Stimulated activated effector memory CD8-positive, alpha-beta T cell treated with anti-CD3 and anti-CD28 coated beads, Interleukin-12 subunit alpha, Interleukin-12 subunit beta, amount 100 ng/mL, for 72 hours (primary cell): ENCODE measurements at regions not wholly inside any gene's neighbourhood (a gene's known extent, or its start where the extent isn't known, plus 50 kb on each side); places are given as distances from the start of the nearest gene placed in this dataset.

ENCODE experiments used
- ATAC-seq: fragments of 150-1000 bp; cut with Tn5 transposase; 2 replicates; pipeline ENCODE4 v1.10.0; 2021
- DNase-seq, 2 donors: peaks; one replicate each; pipeline ENCODE4 v3.0.0; 2021 to 2022; ENCODE audit warnings: low spot score in 2 of 2
- H3K27ac Mint-ChIP-seq: one replicate; pipeline ENCODE4 v1.8.0; 2022; ENCODE audit warnings: mild to moderate bottlenecking, mixed read lengths
- H3K36me3 Mint-ChIP-seq: one replicate; pipeline ENCODE4 v1.8.0; 2022; ENCODE audit warnings: mild to moderate bottlenecking, mixed read lengths
- H3K4me1 Mint-ChIP-seq: one replicate; pipeline ENCODE4 v1.8.0; 2022; ENCODE audit warnings: mixed read lengths
- H3K4me3 Mint-ChIP-seq: one replicate; pipeline ENCODE4 v1.8.0; 2022; ENCODE audit warnings: mild to moderate bottlenecking, mixed read lengths
- H3K9me3 Mint-ChIP-seq: one replicate; pipeline ENCODE4 v1.8.0; 2022; ENCODE audit warnings: mixed read lengths

DNA sequence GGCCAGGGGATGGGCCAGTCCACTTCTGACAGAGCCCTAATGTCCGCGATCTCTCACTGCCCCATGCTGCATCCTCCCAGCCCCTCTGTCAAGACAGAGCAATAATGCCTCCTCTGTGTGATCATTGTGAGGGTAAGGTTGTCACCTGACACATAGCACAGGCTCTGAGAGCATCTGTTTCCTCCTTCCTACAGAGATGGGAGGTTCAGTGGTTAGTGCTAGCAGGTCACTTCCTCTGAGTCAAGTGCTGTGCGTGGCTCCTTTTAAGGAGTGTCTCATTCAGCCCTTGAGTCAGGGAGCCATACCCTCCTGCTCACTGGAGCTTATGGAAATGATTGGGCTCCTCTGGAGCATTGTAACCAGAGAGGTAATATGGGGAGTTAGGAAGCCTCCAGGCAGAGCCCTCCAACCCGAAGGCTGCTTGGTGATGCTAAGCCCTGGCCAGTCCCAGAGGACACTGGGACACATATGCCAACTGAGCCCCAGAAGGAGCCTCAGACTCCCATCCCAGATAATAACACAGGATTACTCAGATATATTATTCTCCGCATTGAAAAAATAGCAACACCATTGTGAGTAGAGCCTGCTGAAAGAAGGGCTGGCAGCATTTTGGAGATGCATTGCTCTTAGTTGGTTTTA lies 189.0 kb downstream of the GALNT1 start:
- H3K36me3 Mint-ChIP-seq, result no peaks in the 10 kb centered on the region
- ATAC-seq, result peak; percentile 75
- H3K27ac Mint-ChIP-seq, result no peak overlapping the region
- H3K9me3 Mint-ChIP-seq, result no peaks in the 10 kb centered on the region
- no peak for DNase-seq
- no peak overlapping the region for H3K4me3 Mint-ChIP-seq
- H3K4me1 Mint-ChIP-seq, result no peaks in the 10 kb centered on the region

DNA sequence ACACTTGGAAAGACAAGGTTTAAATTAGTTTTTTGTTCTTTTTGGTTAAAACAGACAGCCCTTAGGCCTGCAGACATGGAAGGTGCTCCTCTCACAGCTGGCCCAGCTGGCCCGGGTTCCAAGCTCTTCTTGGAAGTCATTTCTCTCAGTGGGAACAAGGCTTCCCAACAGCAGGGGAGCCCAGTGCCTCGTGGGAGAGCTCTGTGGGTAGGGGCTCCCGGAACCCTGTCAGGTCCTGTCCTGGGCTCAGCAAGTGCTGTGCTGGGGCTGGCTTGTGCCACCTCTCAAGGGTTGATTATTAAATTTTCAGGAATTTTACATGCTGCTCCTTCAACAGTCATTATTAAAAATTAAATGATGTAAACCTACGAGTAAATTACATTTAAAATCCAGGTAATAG lies 189.6 kb downstream of the GALNT1 start:
- no peak for ATAC-seq
- H3K27ac Mint-ChIP-seq, result no peak overlapping the region
- H3K4me3 Mint-ChIP-seq, result no peak overlapping the region
- no peaks in the 10 kb centered on the region for H3K36me3 Mint-ChIP-seq
- DNase-seq, result no peak
- no peaks in the 10 kb centered on the region for H3K9me3 Mint-ChIP-seq
- no peaks in the 10 kb centered on the region for H3K4me1 Mint-ChIP-seq

DNA sequence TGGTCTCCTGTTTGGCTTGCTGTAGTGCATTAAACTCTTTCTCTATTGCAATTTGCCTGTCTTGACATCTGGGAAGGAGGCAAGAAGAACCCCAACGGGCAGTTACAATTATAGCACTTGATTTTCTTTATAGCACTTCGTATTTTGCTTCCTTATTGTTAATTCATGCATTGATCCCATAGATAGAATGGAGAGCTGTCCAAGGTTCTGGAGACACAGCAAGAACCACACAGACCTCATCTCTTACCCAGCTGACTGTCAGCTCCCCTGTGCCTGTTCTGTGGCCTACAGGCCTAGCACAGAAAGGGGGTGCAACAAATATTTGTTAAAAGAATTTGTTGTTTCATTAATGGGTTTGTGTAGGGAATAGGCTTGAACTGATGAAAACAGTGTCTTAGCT lies 194.3 kb downstream of the GALNT1 start:
- DNase-seq (no peak), ATAC-seq (no peak)
- H3K4me1 Mint-ChIP-seq, result no peaks in the 10 kb centered on the region
- H3K27ac Mint-ChIP-seq, result no peak overlapping the region
- H3K36me3 Mint-ChIP-seq, result no peaks in the 10 kb centered on the region
- no peaks in the 10 kb centered on the region for H3K9me3 Mint-ChIP-seq
- no peak overlapping the region for H3K4me3 Mint-ChIP-seq

DNA sequence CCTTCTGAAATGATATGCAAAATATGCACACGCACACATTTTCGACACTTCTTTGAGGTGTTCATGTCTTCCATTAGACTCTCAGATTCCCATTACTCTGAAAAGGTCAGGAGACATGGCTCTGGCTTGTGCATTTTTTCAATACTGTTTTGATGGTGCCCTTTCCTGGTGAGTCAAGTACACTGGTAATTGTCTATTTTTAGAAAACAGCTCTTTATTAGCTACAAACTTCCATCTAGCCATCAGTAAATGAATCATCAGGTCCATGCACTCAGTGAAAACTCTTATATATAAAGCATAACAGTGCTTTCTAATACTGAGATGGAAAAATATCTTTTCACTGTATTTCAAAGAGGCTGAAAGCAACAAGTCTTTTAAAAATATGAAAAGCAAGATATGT lies 194.9 kb downstream of the GALNT1 start:
- H3K36me3 Mint-ChIP-seq, result no peaks in the 10 kb centered on the region
- H3K4me3 Mint-ChIP-seq, result no peak overlapping the region
- ATAC-seq, result no peak
- H3K9me3 Mint-ChIP-seq, result no peaks in the 10 kb centered on the region
- H3K27ac Mint-ChIP-seq, result no peak overlapping the region
- DNase-seq, result no peak
- H3K4me1 Mint-ChIP-seq, result no peaks in the 10 kb centered on the region

DNA sequence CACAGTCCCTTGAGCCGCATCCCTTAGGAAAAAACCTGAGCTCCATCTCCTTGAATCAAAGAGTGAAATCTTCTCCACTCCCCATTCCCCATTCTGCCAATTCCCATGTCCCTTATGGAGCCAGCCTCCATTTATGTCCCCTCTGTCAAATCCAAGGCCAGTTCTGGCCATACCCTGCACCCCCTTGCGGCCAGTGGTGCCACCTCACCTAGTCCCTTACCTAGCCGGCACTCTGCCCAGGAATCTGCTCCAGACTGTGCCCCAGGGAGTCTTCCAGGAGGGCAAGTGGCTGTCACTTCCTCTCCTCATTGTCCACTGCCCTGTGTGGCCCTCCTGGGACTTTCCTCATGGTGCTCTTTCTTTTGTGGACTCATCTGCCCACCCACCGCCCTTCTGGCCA lies 195.4 kb upstream of the RMP24 start:
- H3K9me3 Mint-ChIP-seq, result no peaks in the 10 kb centered on the region
- H3K4me3 Mint-ChIP-seq, result no peak overlapping the region
- no peak overlapping the region for H3K27ac Mint-ChIP-seq

DNA sequence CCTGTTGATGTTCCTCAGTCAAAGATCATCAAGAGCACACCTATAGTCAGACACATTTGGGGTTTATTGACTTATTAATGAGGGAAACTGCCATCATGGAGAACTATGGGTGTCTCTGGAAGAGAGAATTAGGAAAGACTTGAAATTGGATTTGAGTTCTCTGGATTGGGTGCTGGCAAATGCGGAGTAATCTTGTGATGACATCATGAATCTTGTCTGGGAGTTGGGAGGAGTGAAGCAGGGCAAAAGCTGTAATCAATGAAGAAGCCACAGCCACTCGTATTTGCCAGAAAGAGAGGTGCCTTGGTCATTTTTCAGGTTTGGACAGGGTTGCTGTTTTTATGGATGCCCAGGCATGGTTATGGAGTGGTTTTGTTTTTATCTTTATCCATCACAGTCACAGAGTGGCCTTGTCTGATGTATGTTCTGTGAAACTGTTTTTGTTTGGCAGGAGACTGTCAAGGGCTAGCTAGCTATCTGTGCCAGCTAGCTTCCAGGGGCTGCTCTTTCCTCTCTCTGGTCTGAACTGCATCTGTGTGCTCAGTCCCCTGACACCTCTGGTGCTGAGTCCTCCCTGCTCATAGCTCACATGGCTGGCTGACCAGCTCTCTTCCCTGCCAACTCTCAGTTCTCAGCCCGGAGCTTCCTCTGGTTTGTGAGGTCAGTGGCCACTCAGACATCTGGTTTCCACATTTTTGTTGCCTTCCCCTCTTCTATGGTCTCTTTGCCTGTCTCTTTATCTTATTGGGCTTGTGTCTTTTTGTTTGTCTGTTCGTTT lies 193.4 kb upstream of the RMP24 start:
- no peaks in the 10 kb centered on the region for H3K4me1 Mint-ChIP-seq
- no peak for DNase-seq
- no peaks in the 10 kb centered on the region for H3K9me3 Mint-ChIP-seq
- H3K36me3 Mint-ChIP-seq, result no peaks in the 10 kb centered on the region
- H3K4me3 Mint-ChIP-seq, result no peak overlapping the region
- no peak overlapping the region for H3K27ac Mint-ChIP-seq
- ATAC-seq, result no peak

More for the DNA sequence above, 195.4 kb upstream of the RMP24 start:
- Mint-ChIP-seq H3K36me3 (no peaks in the 10 kb centered on the region), H3K4me1 (no peaks in the 10 kb centered on the region)
- ATAC-seq (no peak), DNase-seq (no peak)

DNA sequence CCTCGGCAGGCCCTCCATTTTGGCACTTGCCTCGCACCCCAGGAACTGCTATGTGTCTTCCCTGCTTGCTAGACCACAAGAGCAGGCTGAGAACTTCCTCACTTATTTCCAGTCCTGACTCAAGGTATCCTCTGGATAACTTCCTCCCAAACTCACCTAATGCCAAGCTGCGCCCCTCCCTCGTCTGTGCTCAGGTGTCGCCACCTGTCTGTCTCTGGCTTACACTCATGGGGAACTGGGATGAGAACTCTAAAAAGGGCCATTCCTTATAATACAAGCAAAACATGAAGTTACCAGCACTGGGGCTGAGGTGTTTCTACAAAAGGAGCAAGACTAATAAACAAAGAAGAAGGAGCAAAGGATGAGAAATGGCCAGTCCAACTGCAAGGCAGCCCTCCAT lies 191.5 kb upstream of the RMP24 start:
- Mint-ChIP-seq H3K27ac (no peak overlapping the region), H3K4me1 (no peaks in the 10 kb centered on the region), H3K36me3 (no peaks in the 10 kb centered on the region), H3K4me3 (no peak overlapping the region), H3K9me3 (no peaks in the 10 kb centered on the region)
- ATAC-seq, result no peak
- DNase-seq, result no peak

DNA sequence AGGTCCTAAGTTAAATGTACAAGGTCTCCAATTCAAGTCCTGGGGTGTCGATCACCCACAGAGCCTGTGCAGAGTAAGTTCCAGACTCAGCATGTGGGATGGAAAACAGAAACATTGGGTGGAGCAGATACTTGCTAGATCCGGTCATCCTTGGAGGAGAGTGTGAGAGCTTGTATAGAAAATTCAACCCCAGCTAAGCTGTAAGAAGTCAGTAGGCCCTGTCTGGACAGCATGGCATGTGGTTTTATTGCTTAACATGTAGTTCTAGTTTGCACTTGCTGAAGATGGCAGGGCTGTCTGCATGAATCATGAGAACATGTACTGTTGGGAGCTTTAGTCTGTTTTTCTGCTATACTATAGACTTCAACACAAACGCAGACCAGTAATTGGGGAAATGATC lies 189.6 kb upstream of the RMP24 start:
- H3K4me3 Mint-ChIP-seq, result no peak overlapping the region
- H3K36me3 Mint-ChIP-seq, result no peaks in the 10 kb centered on the region
- ATAC-seq (peak; percentile 32), DNase-seq (no peak)
- H3K27ac Mint-ChIP-seq, result no peak overlapping the region
- no peaks in the 10 kb centered on the region for H3K9me3 Mint-ChIP-seq
- H3K4me1 Mint-ChIP-seq, result no peaks in the 10 kb centered on the region

DNA sequence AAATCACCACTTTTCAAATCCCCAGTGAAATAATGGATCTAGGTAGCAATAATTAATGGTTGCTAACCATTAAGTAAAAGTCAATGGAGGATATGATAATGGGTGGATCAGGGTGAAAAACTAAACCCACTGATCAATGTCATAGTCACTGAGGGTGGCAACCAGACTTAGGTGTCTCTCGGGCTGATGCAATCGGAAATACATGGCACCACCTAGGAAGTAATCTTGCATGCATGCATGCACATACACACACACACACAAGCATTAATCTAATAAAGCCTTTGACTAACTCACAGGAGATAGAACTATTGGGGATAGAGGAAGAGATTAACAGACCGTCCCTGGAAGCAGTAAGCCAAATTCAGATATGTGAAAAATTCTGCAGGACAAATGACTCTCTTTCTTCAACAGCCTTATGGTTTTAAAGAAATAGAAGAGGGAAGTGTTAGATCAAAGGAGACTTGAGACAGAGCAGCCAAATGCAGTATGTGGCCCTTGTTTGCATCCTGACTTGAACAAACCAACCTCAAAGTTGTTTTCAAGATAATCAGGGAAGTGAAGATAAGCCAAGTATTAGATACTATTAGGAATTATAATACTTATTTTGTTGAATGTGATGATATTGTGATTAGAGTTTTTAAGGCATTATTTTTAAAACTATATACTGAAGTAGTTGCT lies 186.0 kb upstream of the RMP24 start:
- DNase-seq (no peak), ATAC-seq (no peak)
- Mint-ChIP-seq H3K4me3 (no peak overlapping the region), H3K4me1 (no peaks in the 10 kb centered on the region), H3K9me3 (no peaks in the 10 kb centered on the region), H3K27ac (no peak overlapping the region), H3K36me3 (no peaks in the 10 kb centered on the region)

DNA sequence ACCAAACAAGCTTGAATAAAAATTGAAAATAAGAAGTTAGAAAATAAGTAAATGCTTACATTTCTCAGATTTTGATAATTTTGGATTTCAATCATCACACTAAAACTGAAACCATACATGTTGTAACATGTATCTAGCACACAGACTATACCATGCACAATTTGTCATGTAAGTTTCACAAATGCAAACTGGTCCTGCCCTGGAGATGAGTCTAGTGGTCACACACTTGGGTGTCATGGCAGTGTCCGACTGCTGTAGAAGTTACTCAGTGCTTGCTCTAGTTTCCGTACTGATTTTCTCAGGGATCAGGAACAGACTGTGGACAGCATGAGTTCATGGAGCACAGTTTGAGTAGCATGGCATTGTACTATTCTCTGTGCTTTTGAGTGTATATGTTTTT lies 182.9 kb upstream of the RMP24 start:
- DNase-seq, result no peak
- no peak overlapping the region for H3K27ac Mint-ChIP-seq
- no peaks in the 10 kb centered on the region for H3K36me3 Mint-ChIP-seq
- ATAC-seq, result no peak
- H3K9me3 Mint-ChIP-seq, result no peaks in the 10 kb centered on the region
- no peaks in the 10 kb centered on the region for H3K4me1 Mint-ChIP-seq
- H3K4me3 Mint-ChIP-seq, result no peak overlapping the region

DNA sequence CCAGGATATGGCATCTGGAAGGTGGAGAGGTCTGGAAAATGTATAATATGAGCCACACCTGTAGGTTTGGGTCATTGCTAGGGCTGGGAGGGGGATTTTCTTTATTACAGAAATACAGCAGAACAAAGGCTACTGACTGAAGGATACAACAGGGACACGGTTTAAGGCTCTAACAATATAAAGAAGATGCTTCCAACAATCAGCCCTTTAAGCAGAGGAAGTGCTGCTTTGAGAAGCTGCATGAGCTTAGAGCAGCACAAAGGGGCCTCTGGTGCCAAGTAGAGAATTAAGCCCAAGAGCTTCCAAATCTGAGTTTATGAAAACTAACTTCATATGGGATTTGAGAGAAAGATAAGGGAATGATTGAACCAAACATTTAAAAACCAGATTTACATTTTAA lies 174.5 kb upstream of the RMP24 start:
- H3K36me3 Mint-ChIP-seq, result no peaks in the 10 kb centered on the region
- no peak overlapping the region for H3K27ac Mint-ChIP-seq
- no peak overlapping the region for H3K4me3 Mint-ChIP-seq
- no peak for ATAC-seq
- no peak for DNase-seq
- H3K9me3 Mint-ChIP-seq, result no peaks in the 10 kb centered on the region
- H3K4me1 Mint-ChIP-seq, result no peaks in the 10 kb centered on the region

DNA sequence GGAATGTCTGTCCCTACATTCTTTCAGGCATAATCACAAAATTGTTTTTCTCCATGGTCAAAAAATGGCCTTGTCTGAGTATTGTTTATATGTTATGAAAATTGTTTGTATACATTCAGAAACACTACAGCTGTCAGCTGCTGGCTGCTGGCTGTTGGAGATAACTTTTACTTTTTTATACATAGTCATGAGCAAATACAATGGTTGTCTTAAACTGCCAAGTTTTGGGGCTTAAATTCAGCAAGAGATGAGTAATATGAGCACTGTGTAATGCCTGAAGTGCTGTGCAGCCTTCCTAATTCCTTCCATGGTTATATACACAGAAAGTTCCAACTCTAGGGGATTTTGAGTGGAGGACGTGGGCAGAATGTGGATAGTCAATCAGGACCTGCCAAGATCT lies 168.9 kb upstream of the RMP24 start:
- Mint-ChIP-seq H3K4me3 (no peak overlapping the region), H3K4me1 (no peaks in the 10 kb centered on the region), H3K36me3 (no peaks in the 10 kb centered on the region), H3K27ac (no peak overlapping the region), H3K9me3 (peaks cover 2% of the 10 kb centered on the region)
- DNase-seq (no peak), ATAC-seq (no peak)

DNA sequence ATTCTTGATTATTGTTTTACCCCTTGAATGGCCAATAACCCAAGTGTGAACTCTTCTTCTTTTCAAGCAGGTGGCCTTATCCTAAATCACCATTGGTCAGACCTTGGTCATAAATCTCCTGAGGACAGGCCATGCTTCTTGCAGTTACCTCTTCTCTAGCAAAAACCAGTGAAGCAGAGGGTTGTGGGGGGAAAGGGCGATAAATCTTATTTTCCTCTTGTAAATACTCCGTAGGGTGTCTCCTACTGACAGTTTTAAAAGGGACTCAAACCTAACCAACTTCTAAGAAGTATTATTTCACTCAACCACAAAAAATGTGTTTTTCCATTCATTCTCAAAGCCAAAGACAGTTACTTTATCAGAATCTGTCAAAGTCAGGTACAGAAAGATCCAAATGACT lies 168.1 kb upstream of the RMP24 start:
- ATAC-seq (no peak), DNase-seq (no peak)
- no peaks in the 10 kb centered on the region for H3K4me1 Mint-ChIP-seq
- no peaks in the 10 kb centered on the region for H3K36me3 Mint-ChIP-seq
- no peak overlapping the region for H3K27ac Mint-ChIP-seq
- peaks cover 2% of the 10 kb centered on the region for H3K9me3 Mint-ChIP-seq
- H3K4me3 Mint-ChIP-seq, result no peak overlapping the region

DNA sequence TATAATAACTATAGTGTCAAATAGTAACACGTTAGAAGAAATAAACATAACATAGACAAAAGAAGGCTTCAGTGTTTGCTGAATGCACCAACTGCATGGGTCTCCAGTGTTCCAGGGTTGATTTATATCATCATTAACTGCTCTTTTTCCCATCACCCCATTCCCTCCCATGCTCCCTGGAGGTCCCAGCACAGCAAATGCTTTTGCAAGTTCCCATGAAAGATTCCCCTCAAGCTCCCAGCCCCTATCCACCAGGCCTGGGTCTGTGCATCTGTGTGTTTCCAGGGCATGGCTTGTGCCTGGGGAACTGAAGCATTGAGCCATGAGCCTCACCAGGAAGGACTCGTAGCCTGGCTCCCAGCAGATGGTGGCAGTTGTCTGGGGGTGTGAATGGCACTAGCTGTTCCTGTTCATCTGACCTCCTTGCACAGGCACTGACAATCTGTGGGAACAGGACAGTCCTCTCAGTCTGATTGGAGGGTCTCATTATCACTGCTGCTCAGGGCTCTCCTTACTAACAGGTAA lies 164.6 kb upstream of the RMP24 start:
- no peaks in the 10 kb centered on the region for H3K4me1 Mint-ChIP-seq
- no peak for ATAC-seq
- H3K9me3 Mint-ChIP-seq, result peaks cover 2% of the 10 kb centered on the region

DNA sequence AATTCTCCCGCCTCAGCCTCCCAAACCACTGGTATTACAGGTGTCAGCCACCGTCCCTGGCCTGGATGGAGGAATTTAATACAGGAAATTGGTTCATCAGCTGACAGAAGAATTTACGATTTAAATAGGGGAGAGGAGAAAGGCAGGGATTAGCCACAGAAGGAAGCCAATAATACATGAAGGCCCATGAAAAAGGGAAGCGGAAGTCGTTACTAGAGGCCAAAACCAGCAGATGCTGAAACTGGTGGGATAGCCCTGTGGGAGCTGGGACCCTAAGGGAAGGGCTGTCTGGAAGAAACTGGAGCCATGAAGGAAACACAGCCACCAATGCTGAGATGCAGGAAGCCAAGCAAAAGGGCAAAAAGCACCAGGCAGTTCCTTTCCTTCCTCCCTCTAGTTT lies 163.7 kb upstream of the RMP24 start:
- no peak for DNase-seq
- ATAC-seq, result no peak
- no peaks in the 10 kb centered on the region for H3K4me1 Mint-ChIP-seq
- no peak overlapping the region for H3K4me3 Mint-ChIP-seq
- no peak overlapping the region for H3K27ac Mint-ChIP-seq
- peaks cover 2% of the 10 kb centered on the region for H3K9me3 Mint-ChIP-seq
- H3K36me3 Mint-ChIP-seq, result no peaks in the 10 kb centered on the region

More for the DNA sequence above, 164.6 kb upstream of the RMP24 start:
- H3K27ac Mint-ChIP-seq, result no peak overlapping the region
- H3K36me3 Mint-ChIP-seq, result no peaks in the 10 kb centered on the region
- no peak for DNase-seq
- H3K4me3 Mint-ChIP-seq, result no peak overlapping the region

DNA sequence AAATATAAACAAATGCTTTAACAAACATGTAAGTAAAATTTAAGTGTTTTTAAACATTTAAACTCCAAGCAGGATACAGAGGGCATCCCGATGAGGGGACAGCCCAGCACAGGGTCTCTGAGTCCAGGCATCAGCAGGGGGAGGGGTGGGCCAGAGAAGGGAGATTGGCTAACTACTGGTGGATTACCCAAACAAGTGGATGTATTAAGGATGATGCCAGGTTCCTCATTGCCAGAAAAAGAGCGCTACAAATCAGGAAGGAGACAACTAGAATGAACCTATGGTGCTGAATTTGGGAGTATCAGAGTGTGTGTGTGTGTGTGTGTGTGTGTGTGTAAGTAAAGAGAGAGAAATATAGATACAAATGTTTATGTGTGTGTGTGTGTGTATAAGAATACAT lies 162.0 kb upstream of the RMP24 start:
- no peaks in the 10 kb centered on the region for H3K4me1 Mint-ChIP-seq
- no peak overlapping the region for H3K4me3 Mint-ChIP-seq
- H3K27ac Mint-ChIP-seq, result no peak overlapping the region
- no peak for DNase-seq
- peaks cover 2% of the 10 kb centered on the region for H3K9me3 Mint-ChIP-seq
- ATAC-seq, result no peak
- no peaks in the 10 kb centered on the region for H3K36me3 Mint-ChIP-seq
